Stimulated activated CD8-positive, alpha-beta memory T cell treated with anti-CD3 and anti-CD28 coated beads, Interleukin-4, amount 100 ng/mL, for 24 hours (primary cell): ENCODE measurements at regions not wholly inside any gene's neighbourhood (a gene's known extent, or its start where the extent isn't known, plus 50 kb on each side); places are given as distances from the start of the nearest gene placed in this dataset.

Experiments
- DNase-seq: peaks from one replicate; pipeline ENCODE4 v3.0.0-alpha.2; 2020; ENCODE audit warnings: low read depth

GRCh38 chr5:125560476-125561225 lies 814.2 kb upstream of the ZNF608 start:
- DNase-seq, result no peak

- DNase-seq, result no peak
These were observed 818.0 kb upstream of the ZNF608 start for GRCh38 chr5:125564317-125564975.

- no peak for DNase-seq
These were observed 828.1 kb upstream of the ZNF608 start for GRCh38 chr5:125574491-125575044.

GRCh38 chr5:125575171-125575890 lies 828.9 kb upstream of the ZNF608 start:
- DNase-seq, result no peak

GRCh38 chr5:125575891-125576505 lies 829.6 kb upstream of the ZNF608 start:
- DNase-seq, result no peak

GRCh38 chr5:125576822-125577221 lies 830.4 kb upstream of the ZNF608 start:
- no peak for DNase-seq

- DNase-seq, result no peak
These were observed 832.1 kb upstream of the ZNF608 start for GRCh38 chr5:125578551-125578950.

GRCh38 chr5:125579182-125579581 lies 832.7 kb upstream of the ZNF608 start:
- DNase-seq, result no peak

GRCh38 chr5:125581311-125581710 lies 834.9 kb upstream of the ZNF608 start:
- DNase-seq, result no peak

- no peak for DNase-seq
These were observed 835.9 kb upstream of the ZNF608 start for GRCh38 chr5:125582352-125582751.

- no peak for DNase-seq
These were observed 837.1 kb upstream of the ZNF608 start for GRCh38 chr5:125583321-125584139.

- DNase-seq, result no peak
These were observed 837.7 kb upstream of the ZNF608 start for GRCh38 chr5:125584140-125584520.

GRCh38 chr5:125587631-125588030 lies 835.6 kb upstream of the GRAMD2B start:
- DNase-seq, result no peak

GRCh38 chr5:125592856-125593255 lies 830.4 kb upstream of the GRAMD2B start:
- DNase-seq, result no peak

GRCh38 chr5:125595095-125595494 lies 828.1 kb upstream of the GRAMD2B start:
- DNase-seq, result no peak

- DNase-seq, result no peak
These were observed 827.4 kb upstream of the GRAMD2B start for GRCh38 chr5:125595845-125596244.

GRCh38 chr5:125597338-125597737 lies 825.9 kb upstream of the GRAMD2B start:
- DNase-seq, result no peak

GRCh38 chr5:125600559-125600958 lies 822.6 kb upstream of the GRAMD2B start:
- DNase-seq, result no peak

- DNase-seq, result no peak
These were observed 821.0 kb upstream of the GRAMD2B start for GRCh38 chr5:125602184-125602583.

- no peak for DNase-seq
These were observed 819.9 kb upstream of the GRAMD2B start for GRCh38 chr5:125603321-125603720.

GRCh38 chr5:125604104-125604503 lies 819.1 kb upstream of the GRAMD2B start:
- no peak for DNase-seq
